Mesodermal cell (in vitro differentiated cells): ENCODE measurements at regions not wholly inside any gene's neighbourhood (a gene's known extent, or its start where the extent isn't known, plus 50 kb on each side); places are given as distances from the start of the nearest gene placed in this dataset.

Experiments used
- H3K27ac ChIP-seq: 2 replicates; pipeline ENCODE4 v1.7.0; 2013; ENCODE audit warnings: mild to moderate bottlenecking, low read depth, low read length, moderate library complexity; ENCODE audit not compliant: severe bottlenecking
- H3K36me3 ChIP-seq: 2 replicates; pipeline ENCODE4 v1.7.1; 2013; ENCODE audit warnings: mild to moderate bottlenecking, low read length, moderate library complexity; ENCODE audit not compliant: control insufficient read depth, insufficient read depth
- H3K4me1 ChIP-seq: one replicate; pipeline ENCODE4 v1.7.1; 2013; ENCODE audit warnings: mild to moderate bottlenecking, low read length; ENCODE audit not compliant: insufficient read depth, control insufficient read depth, poor library complexity, severe bottlenecking
- H3K4me3 ChIP-seq: 2 replicates; pipeline ENCODE4 v1.7.0; 2013; ENCODE audit warnings: low read length, control low read depth, mild to moderate bottlenecking; ENCODE audit not compliant: insufficient read depth, poor library complexity, severe bottlenecking; ENCODE audit errors: extremely low read depth
- H3K9me3 ChIP-seq: 2 replicates; pipeline ENCODE4 v1.7.1; 2013; ENCODE audit warnings: mild to moderate bottlenecking, low read length, moderate library complexity; ENCODE audit not compliant: control insufficient read depth
- WGBS, 2 experiments: methylation state at CpG; one replicate each; pipeline ENCODE4 v1.1.5; 2013; ENCODE audit warnings: missing lambda C conversion rate in 2 of 2; ENCODE audit not compliant: insufficient coverage in 2 of 2; 5-methylcytosine and 5-hydroxymethylcytosine counted together

DNA sequence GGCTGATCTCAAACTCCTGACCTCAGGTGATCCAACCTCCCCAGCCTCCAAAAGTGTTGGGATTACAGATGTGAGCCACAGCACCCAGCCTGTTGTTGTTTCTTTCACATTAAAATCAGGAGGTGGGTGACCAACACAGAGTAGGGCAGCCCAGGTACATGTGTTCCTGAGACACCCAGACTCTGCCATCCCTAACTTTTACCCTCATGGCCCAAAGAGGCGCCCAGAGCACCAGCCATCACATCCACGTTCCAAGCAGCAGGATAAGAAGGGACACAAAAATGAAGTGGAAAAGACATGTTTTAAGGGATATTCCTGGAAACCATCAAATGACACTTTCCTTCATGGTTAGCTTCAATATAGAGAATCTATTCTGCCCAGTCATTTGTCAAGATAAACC, 159.6 kb upstream of the KLF6 start:
- H3K4me3 ChIP-seq: no peak overlapping the region
- peak overlapping the region; percentile 30 for H3K27ac ChIP-seq
- H3K9me3 ChIP-seq: no peaks in the 10 kb centered on the region
- WGBS, 2 experiments: 100% methylated on average over 2 of the region's 2 CpGs; no CpG with 5 or more reads in 1 of the 2 experiments
- no peaks in the 10 kb centered on the region for H3K36me3 ChIP-seq
- peaks cover 20% of the 10 kb centered on the region for H3K4me1 ChIP-seq

DNA sequence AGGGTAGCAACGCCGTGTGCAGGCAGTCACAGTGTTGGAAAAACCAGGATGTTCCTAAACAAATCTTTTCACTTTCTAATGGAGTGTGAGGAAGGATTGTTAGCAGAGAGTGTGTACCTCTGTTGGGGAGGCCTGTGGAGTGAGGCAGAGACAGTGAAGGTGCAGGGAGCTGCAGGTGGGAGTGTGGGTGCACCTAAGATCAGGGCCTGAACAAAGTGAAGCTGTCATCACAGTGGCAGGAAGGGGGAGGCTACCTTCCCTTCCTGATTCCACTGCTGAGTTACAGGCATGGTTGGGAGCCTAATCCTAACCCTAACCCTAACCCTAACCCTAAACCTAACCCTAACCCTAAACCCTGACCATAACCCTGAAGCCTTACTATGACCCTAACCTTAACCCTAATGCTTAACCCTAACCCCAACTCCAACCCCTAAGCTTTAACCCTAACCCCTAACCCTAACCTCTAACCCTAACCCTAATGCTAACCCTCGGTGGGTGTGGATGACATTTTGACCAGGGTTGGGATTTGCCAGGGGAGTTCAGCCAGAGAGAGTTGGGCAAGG, 158.8 kb upstream of the KLF6 start:
- Histone ChIP-seq H3K4me3 (no peak overlapping the region), H3K9me3 (no peaks in the 10 kb centered on the region), H3K36me3 (no peaks in the 10 kb centered on the region), H3K27ac (no peak overlapping the region), H3K4me1 (peaks cover 20% of the 10 kb centered on the region)
- WGBS, 2 experiments: 95% methylated on average over 2 of the region's 3 CpGs; no CpG with 5 or more reads in 1 of the 2 experiments

DNA sequence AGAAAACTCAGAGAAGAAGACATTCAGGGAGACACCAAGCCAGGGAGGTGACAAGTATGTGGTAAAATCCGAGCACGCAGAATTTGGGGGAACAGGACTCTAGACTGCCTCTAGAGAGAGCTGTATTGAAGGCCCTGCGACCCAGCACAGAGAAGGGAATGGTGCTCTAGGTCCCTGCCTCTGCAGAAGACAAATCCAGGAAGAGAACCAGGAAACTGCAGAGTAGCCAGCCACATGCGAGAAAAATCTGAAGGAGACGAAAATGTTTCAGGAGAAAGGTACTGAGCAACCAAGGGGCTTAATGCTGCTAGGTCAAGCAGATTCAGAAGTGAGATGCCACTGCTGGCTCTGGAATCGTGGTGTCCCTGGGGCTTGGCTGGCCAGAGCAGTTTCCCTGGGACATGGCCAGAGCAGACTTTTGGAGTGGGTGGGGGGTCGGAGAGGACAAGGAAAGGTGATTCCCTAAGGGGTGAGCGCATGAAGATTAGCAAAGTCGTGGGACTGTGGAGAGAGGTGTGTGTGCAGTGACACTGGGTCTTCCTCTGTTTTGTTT, 158.0 kb upstream of the KLF6 start:
- WGBS, 2 experiments: 90 to 91% methylated on average over 9 of the region's 9 CpGs
- no peaks in the 10 kb centered on the region for H3K36me3 ChIP-seq
- peaks cover 20% of the 10 kb centered on the region for H3K4me1 ChIP-seq
- H3K4me3 ChIP-seq: no peak overlapping the region
- peak overlapping the region; percentile 6 for H3K27ac ChIP-seq
- no peaks in the 10 kb centered on the region for H3K9me3 ChIP-seq

DNA sequence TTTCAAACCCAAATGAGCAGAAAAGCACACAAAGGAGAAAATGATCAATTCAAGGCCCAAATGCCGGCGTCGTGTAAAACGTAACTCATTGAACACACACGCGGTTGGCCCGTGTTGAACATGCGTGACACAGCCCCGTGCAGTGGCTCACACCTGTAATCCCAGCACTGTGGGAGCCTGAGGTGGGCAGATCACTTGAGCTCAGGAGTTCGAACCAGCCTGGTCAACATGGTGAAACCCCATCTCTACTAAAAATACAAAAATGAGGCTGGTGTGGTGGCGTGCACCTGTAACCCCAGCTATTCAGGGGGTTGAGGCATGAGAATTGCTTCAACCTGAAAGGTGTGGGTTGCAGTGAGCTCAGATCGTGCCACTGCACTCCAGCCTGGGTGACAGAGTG, 156.7 kb upstream of the KLF6 start:
- H3K4me1 ChIP-seq: peaks cover 20% of the 10 kb centered on the region
- H3K36me3 ChIP-seq: no peaks in the 10 kb centered on the region
- no peak overlapping the region for H3K27ac ChIP-seq
- WGBS, 2 experiments: 84 to 88% methylated on average over 10 of the region's 12 CpGs
- no peaks in the 10 kb centered on the region for H3K9me3 ChIP-seq
- H3K4me3 ChIP-seq: no peak overlapping the region

DNA sequence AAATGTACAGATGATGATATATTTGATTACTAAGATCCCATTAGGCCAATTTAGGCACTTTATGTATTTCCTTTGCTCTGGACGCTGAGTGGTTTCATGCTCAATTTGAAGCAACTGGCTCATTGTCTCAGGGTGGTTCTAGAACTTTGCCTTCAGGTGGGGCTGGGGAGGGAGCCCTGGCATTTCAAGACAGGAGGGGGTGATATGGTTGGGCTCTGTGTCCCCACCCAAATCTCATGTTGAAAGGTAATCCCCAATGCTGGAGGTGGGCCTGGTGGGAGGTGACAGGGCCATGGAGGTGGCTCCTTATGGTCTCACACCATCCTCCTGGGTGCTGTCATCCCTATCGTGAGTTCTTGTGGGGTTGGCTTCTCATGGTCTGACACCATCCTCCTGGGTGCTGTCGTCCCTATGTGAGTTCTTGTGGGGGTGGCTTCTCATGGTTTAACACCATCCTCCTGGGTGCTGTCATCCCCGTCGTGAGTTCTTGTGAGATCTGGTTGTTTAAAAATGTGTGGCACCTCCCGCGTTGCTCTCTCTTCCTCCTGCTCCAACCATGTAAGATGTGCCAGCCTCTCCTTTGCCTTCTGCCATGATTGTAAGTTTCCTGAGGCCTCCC, 151.5 kb upstream of the KLF6 start:
- Histone ChIP-seq H3K27ac (no peak overlapping the region), H3K36me3 (no peaks in the 10 kb centered on the region), H3K4me3 (no peak overlapping the region), H3K4me1 (no peaks in the 10 kb centered on the region), H3K9me3 (no peaks in the 10 kb centered on the region)
- 100% methylated on average over 1 to 3 of the region's 7 CpGs for WGBS, 2 experiments

DNA sequence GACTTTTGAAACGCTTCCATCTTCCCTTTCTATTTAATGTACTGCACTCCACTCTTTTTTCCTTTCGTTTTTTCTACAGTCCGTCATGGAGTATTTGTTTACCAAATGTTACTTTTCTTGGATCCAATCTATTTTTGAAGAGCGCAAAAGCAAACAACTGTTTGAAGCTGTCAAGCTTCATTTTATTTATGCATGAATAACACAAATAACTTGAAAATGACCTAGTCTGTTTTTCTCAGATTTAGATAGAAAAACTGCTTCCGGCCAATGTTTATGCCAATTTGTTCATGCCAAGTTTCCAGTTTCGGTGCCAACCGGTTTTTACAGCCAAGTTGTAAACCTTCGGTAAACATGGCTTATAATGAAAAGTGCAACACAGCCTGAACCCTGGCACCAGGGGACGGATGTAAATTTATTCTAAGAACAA, 150.9 kb upstream of the KLF6 start:
- Histone ChIP-seq H3K4me1 (no peaks in the 10 kb centered on the region), H3K27ac (no peak overlapping the region), H3K9me3 (no peaks in the 10 kb centered on the region), H3K4me3 (no peak overlapping the region), H3K36me3 (no peaks in the 10 kb centered on the region)
- 93 to 100% methylated on average over 5 to 7 of the region's 9 CpGs for WGBS, 2 experiments

DNA sequence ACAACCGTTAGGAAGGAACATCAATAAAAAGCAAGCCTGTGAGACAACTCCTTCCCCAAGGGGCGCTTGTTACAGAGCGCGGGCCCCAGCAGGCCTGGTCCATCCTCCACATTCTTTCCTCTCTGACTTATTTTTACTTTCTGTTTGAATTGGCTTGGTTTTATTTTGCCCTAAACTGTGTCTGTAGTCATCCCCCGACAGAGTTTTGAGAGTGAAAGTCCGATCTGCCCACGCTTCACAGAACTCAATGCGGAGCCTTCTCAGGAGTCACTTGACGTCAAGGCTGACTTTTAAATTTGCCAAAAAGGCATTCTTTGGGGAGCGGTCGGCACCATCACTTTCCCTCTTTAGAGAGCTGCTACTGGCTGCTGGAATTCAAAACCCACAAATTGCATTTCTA, 150.1 kb upstream of the KLF6 start:
- H3K36me3 ChIP-seq: no peaks in the 10 kb centered on the region
- no peak overlapping the region for H3K27ac ChIP-seq
- WGBS, 2 experiments: 85 to 94% methylated on average over 9 to 11 of the region's 11 CpGs
- H3K4me1 ChIP-seq: no peaks in the 10 kb centered on the region
- H3K4me3 ChIP-seq: no peak overlapping the region
- H3K9me3 ChIP-seq: no peaks in the 10 kb centered on the region

DNA sequence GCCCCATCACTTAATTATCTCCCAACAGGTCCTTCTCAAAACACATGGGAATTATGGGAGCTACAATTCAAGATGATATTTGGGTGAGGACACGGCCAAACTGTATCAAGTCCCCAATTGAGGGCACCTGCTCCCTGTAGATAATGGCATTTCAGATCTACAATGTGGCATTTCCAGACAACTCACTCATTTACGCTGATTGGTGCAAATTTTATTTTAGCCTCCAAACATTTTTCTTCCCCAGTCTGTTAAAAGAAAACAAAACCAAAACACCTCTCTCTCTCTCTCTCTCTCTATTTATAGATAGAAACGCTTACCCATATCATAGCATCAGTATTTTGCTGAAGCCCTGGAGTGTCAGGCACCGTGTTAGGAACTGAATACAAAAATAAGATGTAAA, 148.7 kb upstream of the KLF6 start:
- 93 to 95% methylated on average over 2 to 3 of the region's 4 CpGs for WGBS, 2 experiments
- H3K27ac ChIP-seq: no peak overlapping the region

DNA sequence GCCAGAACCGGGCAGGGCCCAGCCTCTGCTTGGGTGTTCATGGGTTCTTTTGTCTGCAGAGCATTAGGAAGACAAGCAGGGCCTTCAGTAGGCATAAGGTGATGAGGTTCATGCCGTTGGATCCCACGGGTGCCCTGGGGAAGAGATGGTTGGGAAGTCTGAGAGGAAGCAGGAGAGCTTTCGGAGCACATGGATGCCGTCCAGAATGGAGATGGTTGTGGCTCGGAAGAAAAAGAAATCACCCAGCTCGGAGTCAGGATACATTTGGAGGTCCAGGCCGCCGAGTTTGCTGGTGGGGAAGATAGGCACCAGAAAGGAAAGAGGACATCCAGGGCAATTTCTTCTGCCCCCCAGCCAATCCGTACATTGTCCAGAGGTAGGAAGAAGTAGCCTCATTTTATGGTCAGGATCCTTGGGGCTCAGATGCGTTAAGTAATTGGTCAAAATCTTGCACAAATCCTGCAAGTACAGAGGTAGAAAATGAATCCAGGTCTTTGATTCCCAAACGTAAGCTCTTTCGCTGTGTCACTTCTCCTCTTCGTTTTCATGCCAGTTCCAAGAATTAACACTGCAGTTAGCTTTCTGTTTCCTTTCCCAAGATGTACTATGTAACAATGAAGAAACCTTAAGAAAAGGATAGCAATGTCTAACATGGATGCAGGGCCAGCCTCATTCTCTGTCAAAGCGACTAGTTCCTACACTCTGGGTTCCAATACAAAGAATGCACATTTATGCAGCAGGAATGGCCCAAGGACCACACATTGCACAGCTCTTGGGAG, 147.8 kb upstream of the KLF6 start:
- Histone ChIP-seq H3K27ac (no peak overlapping the region), H3K9me3 (no peaks in the 10 kb centered on the region), H3K4me3 (no peak overlapping the region), H3K4me1 (no peaks in the 10 kb centered on the region), H3K36me3 (no peaks in the 10 kb centered on the region)
- WGBS, 2 experiments: 92 to 93% methylated on average over 15 of the region's 15 CpGs

More for the DNA sequence above, 148.7 kb upstream of the KLF6 start:
- H3K4me3 ChIP-seq: no peak overlapping the region
- no peaks in the 10 kb centered on the region for H3K9me3 ChIP-seq
- no peaks in the 10 kb centered on the region for H3K4me1 ChIP-seq
- no peaks in the 10 kb centered on the region for H3K36me3 ChIP-seq

DNA sequence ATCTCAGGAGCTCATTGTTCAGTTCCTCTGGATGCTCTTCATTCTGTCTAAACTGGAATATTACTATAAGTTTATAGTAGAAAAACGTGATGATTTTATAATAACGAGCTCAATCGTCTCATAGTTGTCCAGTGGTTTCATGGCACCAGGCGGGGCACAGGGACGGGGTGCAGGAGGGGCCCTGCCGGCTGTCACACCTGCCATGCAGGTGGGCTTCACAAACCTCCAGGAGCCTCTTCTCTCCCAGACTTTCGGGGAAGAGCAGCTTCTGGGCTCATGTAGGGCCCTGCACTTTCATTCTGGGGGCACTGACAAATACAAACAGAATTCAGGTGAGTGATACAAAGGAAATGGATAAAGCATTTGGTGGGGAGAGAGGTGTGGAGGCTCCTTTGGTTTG, 146.9 kb upstream of the KLF6 start:
- H3K27ac ChIP-seq: no peak overlapping the region
- no peaks in the 10 kb centered on the region for H3K36me3 ChIP-seq
- peaks cover 2% of the 10 kb centered on the region for H3K4me1 ChIP-seq
- H3K9me3 ChIP-seq: no peaks in the 10 kb centered on the region
- WGBS, 2 experiments: 80 to 96% methylated on average over 5 to 7 of the region's 7 CpGs
- H3K4me3 ChIP-seq: no peak overlapping the region
